ENCODE measurements at regions not wholly inside any gene's neighbourhood (a gene's known extent, or its start where the extent isn't known, plus 50 kb on each side); places are given as distances from the start of the nearest gene placed in this dataset.

DNA sequence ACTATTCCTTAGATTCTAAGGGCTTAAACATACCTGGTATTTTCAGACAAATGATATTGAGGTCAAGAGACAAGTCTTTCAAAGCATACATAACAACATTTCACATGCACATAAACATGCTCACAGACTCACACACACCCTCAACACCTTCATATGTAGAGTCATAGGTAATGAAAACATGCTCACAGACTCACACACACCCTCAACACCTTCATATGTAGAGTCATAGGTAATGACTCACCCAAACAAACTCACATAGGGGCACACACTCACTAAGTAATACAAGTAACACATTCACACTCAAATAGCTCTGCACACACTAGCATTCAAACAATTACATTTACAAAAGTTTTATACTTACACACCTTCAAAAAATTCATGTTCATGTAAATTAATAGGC, 975.5 kb downstream of the TMEM121 start:
- TF ChIP-seq SAP130 (CRISPR knock-in tag; IDR thresholded peaks at IDR 0.05; ENCODE audit: low read depth) (no peak), FOXM1 (CRISPR knock-in tag; IDR thresholded peaks at IDR 0.05) (no peak), HCFC1 (IDR thresholded peaks at IDR 0.05; ENCODE audit: low read depth, low read length) (no peak), NR2C2 (CRISPR knock-in tag; IDR thresholded peaks at IDR 0.05; ENCODE audit: borderline replicate concordance) (no peak), PCBP2 (optimal IDR thresholded peaks at IDR 0.05; ENCODE audit: low read depth, low read length, poor library complexity, severe bottlenecking) (no peak), RBM39 (IDR thresholded peaks at IDR 0.05; ENCODE audit: low read depth, low read length, poor library complexity, severe bottlenecking) (no peak), PHF8 (CRISPR knock-in tag; IDR thresholded peaks at IDR 0.05) (no peak), RBFOX2 (IDR thresholded peaks at IDR 0.05; ENCODE audit: low read depth, low read length) (no peak), TP53 (CRISPR knock-in tag; conservative IDR thresholded peaks at IDR 0.05) (no peak)
- TF ChIP-seq, protein P1, sequence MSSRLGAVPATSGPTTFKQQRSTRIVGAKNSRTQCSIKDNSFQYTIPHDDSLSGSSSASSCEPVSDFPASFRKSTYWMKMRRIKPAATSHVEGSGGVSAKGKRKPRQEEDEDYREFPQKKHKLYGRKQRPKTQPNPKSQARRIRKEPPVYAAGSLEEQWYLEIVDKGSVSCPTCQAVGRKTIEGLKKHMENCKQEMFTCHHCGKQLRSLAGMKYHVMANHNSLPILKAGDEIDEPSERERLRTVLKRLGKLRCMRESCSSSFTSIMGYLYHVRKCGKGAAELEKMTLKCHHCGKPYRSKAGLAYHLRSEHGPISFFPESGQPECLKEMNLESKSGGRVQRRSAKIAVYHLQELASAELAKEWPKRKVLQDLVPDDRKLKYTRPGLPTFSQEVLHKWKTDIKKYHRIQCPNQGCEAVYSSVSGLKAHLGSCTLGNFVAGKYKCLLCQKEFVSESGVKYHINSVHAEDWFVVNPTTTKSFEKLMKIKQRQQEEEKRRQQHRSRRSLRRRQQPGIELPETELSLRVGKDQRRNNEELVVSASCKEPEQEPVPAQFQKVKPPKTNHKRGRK (CRISPR knock-in tag; IDR thresholded peaks at IDR 0.05): no peak
- TF ChIP-seq, protein P2, sequence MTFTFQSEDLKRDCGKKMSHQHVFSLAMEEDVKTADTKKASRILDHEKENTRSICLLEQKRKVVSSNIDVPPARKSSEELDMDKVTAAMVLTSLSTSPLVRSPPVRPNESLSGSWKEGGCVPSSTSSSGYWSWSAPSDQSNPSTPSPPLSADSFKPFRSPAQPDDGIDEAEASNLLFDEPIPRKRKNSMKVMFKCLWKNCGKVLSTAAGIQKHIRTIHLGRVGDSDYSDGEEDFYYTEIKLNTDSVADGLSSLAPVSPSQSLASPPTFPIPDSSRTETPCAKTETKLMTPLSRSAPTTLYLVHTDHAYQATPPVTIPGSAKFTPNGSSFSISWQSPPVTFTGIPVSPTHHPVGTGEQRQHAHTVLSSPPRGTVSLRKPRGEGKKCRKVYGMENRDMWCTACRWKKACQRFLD (CRISPR knock-in tag; IDR thresholded peaks at IDR 0.05; ENCODE audit: borderline replicate concordance): no peak

Measured in HepG2 (cell line).